Prostate gland (tissue), 2 donors: ENCODE measurements at regions not wholly inside any gene's neighbourhood (a gene's known extent, or its start where the extent isn't known, plus 50 kb on each side); places are given as distances from the start of the nearest gene placed in this dataset.

Experiments
- CTCF ChIP-seq, 4 experiments: fragments of 200-600 bp in 2 of 4; fragments of 450-650 bp in 2 of 4; sonication (generic) in 2 of 4; IDR thresholded peaks; 1 replicate in 3 of 4; 2 replicates in 1 of 4; pipeline ENCODE4 v1.5.1; 2016 to 2019; ENCODE audit warnings: antibody characterized with exemption in 4 of 4, mild to moderate bottlenecking in 2 of 4, moderate library complexity in 2 of 4
- POLR2A ChIP-seq: fragments of 450-650 bp; IDR thresholded peaks from one replicate; pipeline ENCODE4 v1.6.1; 2016; ENCODE audit warnings: antibody characterized with exemption, mild to moderate bottlenecking

- TF ChIP-seq POLR2A (no peak), CTCF (IDR thresholded peaks at IDR 0.05) (no peak)
Measured at GRCh38 chr5:101271416-101271815, 368.3 kb upstream of the ST8SIA4 start.
